GM21526 (cell line): ENCODE measurements at regions not wholly inside any gene's neighbourhood (a gene's known extent, or its start where the extent isn't known, plus 50 kb on each side); places are given as distances from the start of the nearest gene placed in this dataset.
"Not testable (repeated sequence)": the region's sequence is repeated elsewhere in the genome, so short reads cannot be mapped to it uniquely, and the experiment has no call there.

Source experiments
- ATAC-seq: cut with Tn5 transposase; IDR thresholded peaks from one replicate; pipeline ENCODE4 v1.9.1; 2021; ENCODE audit warnings: moderate library complexity; ENCODE audit not compliant: unreplicated experiment, low FRiP score

- ATAC-seq = no peak
Observed at GRCh38 chr1:198959032-198959431, 320.2 kb downstream of the PTPRC start.

GRCh38 chr1:198959676-198960075 lies 320.8 kb downstream of the PTPRC start:
- no peak for ATAC-seq

- ATAC-seq = not testable (repeated sequence)
Observed at GRCh38 chr1:198963796-198964195, 325.0 kb downstream of the PTPRC start.

DNA sequence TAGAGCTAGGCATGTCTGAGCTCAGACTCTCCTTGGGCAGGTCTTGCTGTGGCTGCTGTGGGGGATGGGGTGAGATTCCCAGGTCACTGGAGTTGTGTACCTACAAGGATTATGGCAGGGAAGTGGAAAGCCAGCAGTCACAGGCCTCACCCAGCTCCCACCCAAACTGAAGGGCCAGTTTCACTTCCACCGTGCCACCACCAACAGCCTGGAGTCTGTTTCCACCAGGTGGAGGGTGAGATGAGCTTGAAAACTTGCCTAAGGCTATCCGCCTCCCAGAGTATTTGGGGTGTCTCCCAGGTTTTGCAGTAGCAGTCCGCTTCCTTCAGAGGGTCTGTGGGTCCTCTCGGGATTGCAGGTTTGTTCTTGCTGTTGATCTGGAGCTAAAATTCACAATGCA lies 327.7 kb downstream of the PTPRC start:
- ATAC-seq = no peak

DNA sequence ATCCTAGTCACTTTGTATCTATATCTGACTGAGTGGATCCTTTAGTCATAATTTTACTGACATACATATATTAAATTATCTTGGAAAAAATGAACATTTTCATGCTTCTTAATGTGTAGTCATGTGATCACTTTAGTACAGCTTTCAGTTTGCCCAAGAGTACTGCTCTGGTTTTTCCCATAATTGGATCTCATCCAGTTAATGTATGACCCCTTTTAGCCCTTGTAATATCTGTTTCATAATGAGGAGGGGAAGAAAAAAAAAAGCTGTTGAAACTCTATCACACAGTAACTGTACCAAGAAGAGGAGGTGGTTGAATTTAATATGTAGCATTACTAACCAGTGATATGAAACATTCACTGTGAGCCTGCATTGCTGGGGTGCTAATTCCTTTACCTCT lies 328.7 kb downstream of the PTPRC start:
- ATAC-seq = no peak

GRCh38 chr1:198968866-198969265 lies 330.0 kb downstream of the PTPRC start:
- ATAC-seq = no peak

- ATAC-seq = no peak
Observed at GRCh38 chr1:198969981-198970380, 331.1 kb downstream of the PTPRC start.

DNA sequence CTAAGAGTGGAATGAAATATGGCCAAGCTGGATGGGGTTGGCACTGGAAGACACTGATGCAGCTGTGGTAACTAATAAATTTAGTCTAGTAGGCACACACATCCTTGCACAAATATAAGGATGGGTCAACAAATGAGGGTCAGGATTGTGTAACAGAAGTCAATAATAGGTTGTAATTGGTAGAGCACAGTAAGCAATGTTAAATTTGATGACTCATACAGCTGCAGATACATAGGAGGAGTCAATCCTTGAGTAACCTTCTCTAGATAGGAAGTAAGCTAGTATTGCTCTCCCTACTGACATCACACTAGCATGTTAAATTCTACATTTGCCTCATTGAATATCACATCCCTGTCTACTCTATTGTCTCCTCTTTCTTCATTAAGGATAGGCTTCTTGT lies 332.1 kb downstream of the PTPRC start:
- no peak for ATAC-seq

GRCh38 chr1:198977909-198978308 lies 339.1 kb downstream of the PTPRC start:
- no peak for ATAC-seq

GRCh38 chr1:198978523-198978922 lies 339.7 kb downstream of the PTPRC start:
- ATAC-seq = no peak

DNA sequence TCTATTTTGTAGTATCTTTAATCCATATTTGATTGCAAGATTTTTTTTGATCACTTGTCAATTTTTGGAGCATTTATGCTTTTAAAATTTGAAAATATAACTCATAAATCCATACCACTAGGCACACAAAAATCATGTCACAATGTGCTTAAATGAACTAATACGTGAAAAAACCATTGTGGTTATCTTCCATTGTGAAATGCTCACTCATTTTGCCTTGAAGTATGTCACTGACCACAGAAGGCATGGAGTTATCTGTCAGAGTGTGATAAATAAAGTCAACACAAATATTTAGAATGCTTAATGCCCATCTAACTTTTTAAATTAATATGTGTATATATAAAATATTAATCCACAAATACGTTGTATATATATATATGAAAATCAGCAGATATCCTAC lies 347.2 kb downstream of the PTPRC start:
- no peak for ATAC-seq

- ATAC-seq = no peak
Observed at GRCh38 chr1:198986442-198986841, 347.6 kb downstream of the PTPRC start.

DNA sequence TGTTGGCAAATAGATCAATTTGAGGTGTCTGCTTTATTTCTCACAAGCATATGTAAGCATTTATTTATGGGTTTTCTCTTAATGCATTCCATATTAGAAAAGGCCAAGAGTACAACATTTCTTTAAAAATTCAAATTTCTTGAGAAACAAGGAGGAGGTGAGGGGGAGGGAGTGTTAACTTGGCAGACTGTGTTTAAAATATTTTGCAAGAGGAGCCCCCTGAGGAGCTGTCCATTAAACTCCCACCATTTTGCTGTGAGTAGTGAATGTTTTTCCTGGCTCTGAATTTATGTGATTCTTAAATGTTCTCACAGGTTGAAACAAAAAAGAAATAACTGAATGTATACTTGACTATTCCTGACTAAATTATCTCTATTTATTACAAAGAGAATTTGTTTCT lies 363.8 kb downstream of the PTPRC start:
- no peak for ATAC-seq

- no peak for ATAC-seq
Observed at GRCh38 chr1:199007423-199007822, 368.6 kb downstream of the PTPRC start.

GRCh38 chr1:199009447-199009846 lies 370.6 kb downstream of the PTPRC start:
- no peak for ATAC-seq

GRCh38 chr1:199010492-199010891 lies 371.7 kb downstream of the PTPRC start:
- no peak for ATAC-seq

- no peak for ATAC-seq
Observed at GRCh38 chr1:199010933-199011332, 372.1 kb downstream of the PTPRC start.

- no peak for ATAC-seq
Observed at GRCh38 chr1:199015799-199016198, 377.0 kb downstream of the PTPRC start.

DNA sequence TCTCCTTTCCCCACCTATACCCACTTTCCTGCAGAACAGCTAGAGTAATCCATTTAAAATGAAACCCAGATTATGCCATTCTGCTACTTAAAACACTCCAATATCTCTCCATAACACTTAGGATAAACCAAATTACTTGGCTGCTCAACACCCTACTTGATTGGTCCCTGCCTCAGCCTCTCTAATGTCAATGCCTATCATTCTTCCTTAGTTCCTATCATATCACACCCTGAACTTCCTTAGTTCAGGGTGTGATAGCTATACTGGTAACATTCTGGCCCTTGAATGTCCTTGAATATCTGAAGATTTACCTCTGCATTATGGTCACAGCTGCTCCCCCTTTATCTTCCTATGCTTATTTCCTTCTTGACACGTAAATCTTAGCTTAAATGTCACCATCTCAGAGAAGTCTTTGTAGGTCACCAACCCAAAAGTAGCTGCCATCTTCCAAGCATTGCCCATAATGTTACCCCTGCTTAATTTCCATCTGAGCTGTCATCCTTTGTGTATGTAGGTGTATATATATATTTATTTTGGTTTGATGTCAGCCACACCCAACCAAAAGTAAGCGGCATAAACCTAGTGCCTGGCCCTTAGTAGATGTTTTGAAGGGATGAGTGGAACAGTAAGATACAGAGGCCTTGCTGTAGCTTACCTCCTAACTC lies 379.8 kb downstream of the PTPRC start:
- no peak for ATAC-seq

DNA sequence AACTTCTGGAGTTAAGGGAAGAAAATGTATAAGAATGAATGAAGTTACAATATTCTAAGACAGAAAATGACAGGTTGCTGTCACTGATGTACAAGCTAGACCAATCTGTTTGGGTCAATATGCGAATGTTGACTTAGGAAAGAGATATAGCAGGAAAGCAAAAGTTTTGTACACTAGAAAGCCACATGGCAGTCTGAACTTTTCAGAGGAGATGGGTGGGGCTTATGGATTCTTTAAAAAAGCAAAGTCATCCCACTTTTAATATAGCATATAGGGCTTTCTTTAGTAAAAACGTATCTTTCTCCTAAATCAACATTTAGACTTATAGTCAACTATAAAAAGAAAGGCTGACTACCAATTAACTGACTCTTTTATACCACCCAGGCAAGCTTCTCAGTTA lies 381.2 kb downstream of the PTPRC start:
- ATAC-seq = no peak

- ATAC-seq = no peak
Observed at GRCh38 chr1:199020904-199021303, 382.1 kb downstream of the PTPRC start.

GRCh38 chr1:199029401-199029800 lies 390.6 kb downstream of the PTPRC start:
- ATAC-seq = no peak

GRCh38 chr1:199029855-199030254 lies 391.0 kb downstream of the PTPRC start:
- no peak for ATAC-seq
